Psoas muscle (tissue), 7 donors: ENCODE measurements at regions not wholly inside any gene's neighbourhood (a gene's known extent, or its start where the extent isn't known, plus 50 kb on each side); places are given as distances from the start of the nearest gene placed in this dataset.

Experiments used
- ATAC-seq, 4 donors: fragments of 200-7000 bp; cut with Tn5 transposase; one replicate each; pipeline ENCODE4 v1.9.1; 2020; ENCODE audit warnings: moderate library complexity in 3 of 4, mild to moderate bottlenecking in 2 of 4
- DNase-seq, 2 donors: peaks; one replicate each; pipeline ENCODE4 v3.0.0-alpha.2; 2020
- H3K27ac ChIP-seq: fragments of 200-600 bp; one replicate; pipeline ENCODE4 v1.8.0; 2022
- H3K27me3 ChIP-seq, 3 donors: fragments of 200-600 bp in 1 of 3; one replicate each; pipeline versions ENCODE4 v1.6.1 to v1.8.0; 2013 to 2022; ENCODE audit warnings: low read length in 2 of 3, mild to moderate bottlenecking in 2 of 3, moderate library complexity in 1 of 3; ENCODE audit not compliant: insufficient read depth in 3 of 3
- H3K36me3 ChIP-seq, 2 donors: fragments of 200-600 bp in 1 of 2; one replicate each; pipeline versions ENCODE4 v1.6.1 to v1.8.0; 2013 to 2022; ENCODE audit warnings: low read depth in 1 of 2, mild to moderate bottlenecking in 1 of 2, moderate library complexity in 1 of 2; ENCODE audit not compliant: insufficient read depth in 1 of 2
- H3K4me1 ChIP-seq: fragments of 200-600 bp; one replicate; pipeline ENCODE4 v1.8.0; 2022
- H3K4me3 ChIP-seq: fragments of 200-600 bp; one replicate; pipeline ENCODE4 v1.8.0; 2022; ENCODE audit warnings: mild to moderate bottlenecking
- H3K9me3 ChIP-seq: fragments of 200-600 bp; one replicate; pipeline ENCODE4 v1.8.0; 2022
- CTCF ChIP-seq: fragments of 200-600 bp; IDR thresholded peaks from one replicate; pipeline ENCODE4 v1.8.0; 2022; ENCODE audit warnings: antibody characterized with exemption
- WGBS, 3 donors: extraction: QIAGEN DNeasy Blood & Tissue Kit; methylation state at CpG; one replicate each; pipeline versions ENCODE4 v1.1.6 to v1.1.7; 2013; 5-methylcytosine and 5-hydroxymethylcytosine counted together
- intact Hi-C, 2 donors: fragments of 100-400 bp; cut with DNase I; formaldehyde crosslinking; loops; one replicate each; pipeline versions ENCODE4 v1.11.0 to v1.14.2; 2022
- donor health status: healthy with polysubstance abuse.
- donor health status: DM: no; HTN: no; CAD: no; lungs with moderate emphysema.
- donor health status: Bipolar disorder and iron deficiency.
- donor health status: healthy.
- donor health status: DM: yes; HTN: yes; CAD: no.
- donor health status: DM: no; HTN: no; CAD: no.
- donor health status: DM: yes; HTN: yes; CAD: no.

- ATAC-seq, result no peak
These were observed 509.2 kb upstream of the ID2 start for GRCh38 chr2:8172661-8173060.

GRCh38 chr2:8174641-8175257, 507.1 kb upstream of the ID2 start:
- Histone ChIP-seq H3K36me3 (no peaks in the 10 kb centered on the region), H3K4me1 (no peaks in the 10 kb centered on the region), H3K4me3 (no peak overlapping the region), H3K9me3 (no peaks in the 10 kb centered on the region), H3K27ac (no peak overlapping the region), H3K27me3 (no peaks in the 10 kb centered on the region)
- TF ChIP-seq CTCF, result no peak
- 71 to 82% (median 77%) methylated on average over 6 of the region's 6 CpGs for WGBS, 3 donors
- intact Hi-C loops, result no loop called here
- DNase-seq (no peak), ATAC-seq (no peak)

More at GRCh38 chr2:8172661-8173060, 509.2 kb upstream of the ID2 start:
- no peak for TF ChIP-seq CTCF
- Histone ChIP-seq H3K9me3 (no peaks in the 10 kb centered on the region), H3K4me3 (no peak overlapping the region), H3K27ac (no peak overlapping the region), H3K27me3 (no peaks in the 10 kb centered on the region), H3K4me1 (no peaks in the 10 kb centered on the region), H3K36me3 (no peaks in the 10 kb centered on the region)
- intact Hi-C loops, result no loop called here
- WGBS, 3 donors, result 93 to 94% (median 93%) methylated on average over 17 of the region's 17 CpGs
- no peak for DNase-seq

- 72 to 86% (median 76%) methylated on average over 2 of the region's 2 CpGs for WGBS, 3 donors
- intact Hi-C loops, result no loop called here
These were observed 505.0 kb upstream of the ID2 start for GRCh38 chr2:8176887-8177286.

GRCh38 chr2:8177566-8177965, 504.3 kb upstream of the ID2 start:
- H3K4me3 ChIP-seq, result no peak overlapping the region
- intact Hi-C loops, result no loop called here
- H3K27me3 ChIP-seq, result no peaks in the 10 kb centered on the region
- no peak overlapping the region for H3K27ac ChIP-seq
- TF ChIP-seq CTCF, result no peak
- H3K9me3 ChIP-seq, result no peaks in the 10 kb centered on the region
- no peak for DNase-seq
- H3K4me1 ChIP-seq, result no peaks in the 10 kb centered on the region
- H3K36me3 ChIP-seq, result no peaks in the 10 kb centered on the region
- WGBS, 3 donors, result 79 to 88% (median 84%) methylated on average over 2 of the region's 2 CpGs
- no peak for ATAC-seq

More at GRCh38 chr2:8176887-8177286, 505.0 kb upstream of the ID2 start:
- TF ChIP-seq CTCF, result no peak
- no peak for DNase-seq
- Histone ChIP-seq H3K36me3 (no peaks in the 10 kb centered on the region), H3K27me3 (no peaks in the 10 kb centered on the region), H3K4me3 (no peak overlapping the region), H3K27ac (no peak overlapping the region), H3K4me1 (no peaks in the 10 kb centered on the region), H3K9me3 (no peaks in the 10 kb centered on the region)
- no peak for ATAC-seq

GRCh38 chr2:8178911-8179310, 502.9 kb upstream of the ID2 start:
- Histone ChIP-seq H3K36me3 (no peaks in the 10 kb centered on the region), H3K27me3 (no peaks in the 10 kb centered on the region), H3K4me3 (no peak overlapping the region), H3K27ac (no peak overlapping the region), H3K4me1 (no peaks in the 10 kb centered on the region), H3K9me3 (no peaks in the 10 kb centered on the region)
- intact Hi-C loops, result no loop called here
- DNase-seq (no peak), ATAC-seq (no peak)
- 81 to 87% (median 82%) methylated on average over 7 of the region's 7 CpGs for WGBS, 3 donors
- TF ChIP-seq CTCF, result no peak
